HCT116 (cell line): ENCODE measurements at regions not wholly inside any gene's neighbourhood (a gene's known extent, or its start where the extent isn't known, plus 50 kb on each side); places are given as distances from the start of the nearest gene placed in this dataset.

Experiments used
- ATAC-seq: fragments of 200-7000 bp; cut with Tn5 transposase; 2 replicates; pipeline ENCODE4 v1.9.1; 2020; ENCODE audit warnings: mild to moderate bottlenecking, moderate library complexity
- BruUV-seq: library from RNA; stranded (reverse); fragments of 400-500 nt; replicated peaks from 2 replicates; lab custom pipeline; 2021; lab: Mats Ljungman, UMichigan
- CTCF ChIA-PET: fragments of 300-600 bp; sonication (Branson Sonifier 250); formaldehyde crosslinking; loops from one replicate; lab custom pipeline; 2021; ENCODE audit warnings: antibody characterized with exemption; lab: Charles Lee
- POLR2A ChIA-PET: fragments of 300-600, 350-600 bp; sonication (Branson Sonifier 250); formaldehyde crosslinking; loops from one replicate; lab custom pipeline; 2021; ENCODE audit warnings: antibody characterized with exemption; lab: Charles Lee
- RAD21 ChIA-PET, 2 experiments: fragments of 300-600 bp; sonication (Branson Sonifier 250); formaldehyde crosslinking; loops; one replicate each; lab custom pipeline; 2023; ENCODE audit warnings: low total read pairs in 2 of 2; ENCODE audit not compliant: uncharacterized antibody in 2 of 2, unreplicated experiment in 2 of 2, low non-redundant PET in 1 of 2; lab: Charles Lee
- DNase-seq: peaks from one replicate; pipeline ENCODE4 v3.0.0-alpha.2; 2010; ENCODE audit warnings: low read depth, low spot score
- H2AFZ ChIP-seq: fragments of 200-600 bp; shearing (Covaris generic), sonication (generic); 2 replicates; pipeline ENCODE4 v1.6.1; 2017; ENCODE audit warnings: low read depth, mixed run types, mixed read lengths, antibody characterized with exemption, low read length; ENCODE audit not compliant: poor library complexity, severe bottlenecking
- H3K27ac ChIP-seq: 2 replicates; pipeline ENCODE4 v1.5.1; 2012; ENCODE audit warnings: low read depth, low read length
- H3K27me3 ChIP-seq: fragments of 200-600 bp; sonication (generic); 2 replicates; pipeline ENCODE4 v1.6.1; 2016; ENCODE audit warnings: mixed run types, low read length, mixed read lengths; ENCODE audit not compliant: insufficient read depth
- H3K36me3 ChIP-seq, 2 experiments: fragments of 200-500 bp in 1 of 2; fragments of 200-600 bp in 1 of 2; sonication (Bioruptor generic) in 1 of 2; sonication (generic) in 1 of 2; 2 replicates each; pipeline versions ENCODE4 v1.5.1 to v1.6.1; 2014 to 2016; ENCODE audit warnings: low read length in 2 of 2, inconsistent platforms in 1 of 2, mixed read lengths in 1 of 2, mixed run types in 1 of 2; ENCODE audit not compliant: insufficient read depth in 2 of 2, control insufficient read depth in 1 of 2
- H3K4me1 ChIP-seq, 2 experiments: fragments of 200-600 bp in 1 of 2; sonication (generic) in 1 of 2; 2 replicates each; pipeline versions ENCODE4 v1.5.1 to v1.6.1; 2012 to 2017; ENCODE audit warnings: low read length in 2 of 2, inconsistent platforms in 1 of 2, mild to moderate bottlenecking in 1 of 2, mixed read lengths in 1 of 2, mixed run types in 1 of 2, moderate library complexity in 1 of 2; ENCODE audit not compliant: insufficient read depth in 2 of 2, control insufficient read depth in 1 of 2
- H3K4me2 ChIP-seq: fragments of 200-600 bp; sonication (generic); 2 replicates; pipeline ENCODE4 v1.6.1; 2017; ENCODE audit warnings: mixed run types, low read length, mixed read lengths
- H3K4me3 ChIP-seq, 2 experiments: fragments of 200-600 bp in 1 of 2; sonication (generic) in 1 of 2; replicated peaks in 1 of 2; 2 replicates each; pipeline ENCODE4 v1.5.1; 2011 to 2016; ENCODE audit warnings: low read length in 2 of 2, control low read depth in 1 of 2, low read depth in 1 of 2, mild to moderate bottlenecking in 1 of 2, mixed read lengths in 1 of 2, mixed run types in 1 of 2
- H3K79me2 ChIP-seq: fragments of 200-600 bp; sonication (generic); 2 replicates; pipeline ENCODE4 v1.6.1; 2017; ENCODE audit warnings: mild to moderate bottlenecking, mixed run types, low read length, moderate library complexity, mixed read lengths; ENCODE audit not compliant: insufficient read depth
- H3K9ac ChIP-seq: fragments of 200-600 bp; sonication (generic); 2 replicates; pipeline ENCODE4 v1.6.1; 2016; ENCODE audit warnings: low read length, mixed read lengths
- H3K9me2 ChIP-seq: fragments of 200-600 bp; sonication (generic), shearing (Covaris generic); 2 replicates; pipeline ENCODE4 v1.6.1; 2017; ENCODE audit warnings: mixed run types, mild to moderate bottlenecking, moderate library complexity; ENCODE audit not compliant: insufficient read depth
- H3K9me3 ChIP-seq, 2 experiments: fragments of 200-500 bp in 1 of 2; fragments of 200-600 bp in 1 of 2; sonication (Bioruptor generic) in 1 of 2; sonication (generic) in 1 of 2; 2 replicates each; pipeline ENCODE4 v1.6.1; 2014 to 2017; ENCODE audit warnings: low read length in 2 of 2, mixed read lengths in 2 of 2, inconsistent platforms in 1 of 2, low read depth in 1 of 2, mild to moderate bottlenecking in 1 of 2, mixed run types in 1 of 2, moderate library complexity in 1 of 2; ENCODE audit not compliant: control insufficient read depth in 1 of 2, insufficient read depth in 1 of 2
- H4K20me1 ChIP-seq: fragments of 200-600 bp; sonication (generic), shearing (Covaris generic); 2 replicates; pipeline ENCODE4 v1.6.1; 2017; ENCODE audit warnings: mixed run types, mild to moderate bottlenecking, moderate library complexity; ENCODE audit not compliant: insufficient read depth
- CEBPB ChIP-seq: IDR thresholded peaks from 2 replicates; pipeline ENCODE4 v1.6.1; 2012; ENCODE audit warnings: low read depth
- CTCF ChIP-seq, 3 experiments: fragments of 200-600 bp in 1 of 3; sonication (generic) in 1 of 3; IDR thresholded peaks in 2 of 3; conservative IDR thresholded peaks in 1 of 3; 2 replicates each; pipeline ENCODE4 v1.5.1; 2012 to 2017; ENCODE audit warnings: low read depth in 2 of 3, low read length in 2 of 3, antibody characterized with exemption in 1 of 3, borderline replicate concordance in 1 of 3, control low read depth in 1 of 3, mild to moderate bottlenecking in 1 of 3, mixed read lengths in 1 of 3, mixed run types in 1 of 3, moderate library complexity in 1 of 3; ENCODE audit not compliant: insufficient read depth in 1 of 3
- ELF1 ChIP-seq: IDR thresholded peaks from 2 replicates; pipeline ENCODE4 v1.6.1; 2012; ENCODE audit warnings: low read depth, borderline replicate concordance
- EZH2 ChIP-seq: fragments of 200-600 bp; sonication (generic); IDR thresholded peaks from 2 replicates; pipeline ENCODE4 v1.6.1; 2017; ENCODE audit warnings: antibody characterized with exemption, mixed run types
- EZH2phosphoT487 ChIP-seq: fragments of 200-600 bp; IDR thresholded peaks from 2 replicates; pipeline ENCODE4 v1.6.1; 2018; ENCODE audit warnings: antibody characterized with exemption, borderline replicate concordance
- FOSL1 ChIP-seq: IDR thresholded peaks from 2 replicates; pipeline ENCODE4 v1.6.1; 2012; ENCODE audit warnings: low read depth
- POLR2A ChIP-seq: IDR thresholded peaks from 2 replicates; pipeline ENCODE4 v1.7.0; 2011; ENCODE audit warnings: borderline replicate concordance; ENCODE audit not compliant: insufficient read depth, insufficient read length; ENCODE audit errors: extremely low read depth
- POLR2AphosphoS5 ChIP-seq: IDR thresholded peaks from 2 replicates; pipeline ENCODE4 v1.6.1; 2011; ENCODE audit warnings: mild to moderate bottlenecking, low read depth, low read length, moderate library complexity
- SP1 ChIP-seq: IDR thresholded peaks from 2 replicates; pipeline ENCODE4 v1.6.1; 2012; ENCODE audit warnings: low read depth
- TCF7L2 ChIP-seq: IDR thresholded peaks from 2 replicates; pipeline ENCODE4 v1.7.0; 2011; ENCODE audit warnings: borderline replicate concordance, inconsistent platforms; ENCODE audit not compliant: insufficient read depth, insufficient read length; ENCODE audit errors: extremely low read depth
- ZFX ChIP-seq: fragments of 450-650 bp; IDR thresholded peaks from 2 replicates; pipeline ENCODE4 v1.6.1; 2017
- ZNF274 ChIP-seq: fragments of 200-500 bp; sonication (Bioruptor generic); IDR thresholded peaks from 2 replicates; pipeline ENCODE4 v1.6.1; 2014; ENCODE audit warnings: mild to moderate bottlenecking, low read depth, low read length, inconsistent platforms
- intact Hi-C: fragments of 100-400 bp; cut with micrococcal nuclease; formaldehyde crosslinking; loops from 2 replicates; pipeline ENCODE4 v1.10.0; 2022
- TF ChIP-seq, protein P1 (sequence below): IDR thresholded peaks from 2 replicates; pipeline ENCODE4 v1.6.1; 2012; ENCODE audit warnings: low read depth
- TF ChIP-seq, protein P2 (sequence below): IDR thresholded peaks from 2 replicates; pipeline ENCODE4 v1.6.1; 2011; ENCODE audit warnings: mild to moderate bottlenecking, low read length, moderate library complexity; ENCODE audit not compliant: insufficient replicate concordance; ENCODE audit errors: extremely low read depth
- TF ChIP-seq, protein P3 (sequence below): IDR thresholded peaks from 2 replicates; pipeline ENCODE4 v1.6.1; 2012

DNA sequence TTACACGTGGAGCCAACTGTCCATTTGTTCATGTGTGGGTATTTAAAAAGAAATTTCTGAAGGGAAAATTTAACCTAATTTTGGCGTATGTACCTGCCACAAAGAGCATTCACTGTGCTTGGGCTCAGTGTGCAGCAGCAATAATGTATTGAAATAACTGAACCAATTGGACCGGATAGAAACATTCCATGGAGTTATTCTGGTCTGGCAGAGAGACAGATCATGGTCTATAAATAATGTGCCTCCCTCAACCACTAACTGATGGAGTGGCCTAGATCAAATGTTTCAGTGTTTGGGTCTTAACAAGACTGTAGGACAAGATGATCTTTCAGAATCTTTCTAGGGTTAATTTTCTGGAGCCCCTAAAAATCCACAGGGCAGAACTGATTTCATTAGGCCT, 469.7 kb downstream of the PRELID2 start:
- ATAC-seq = no peak
- no peaks in the 10 kb centered on the region for H3K9me3 ChIP-seq
- POLR2A ChIA-PET = no interaction called here
- no peaks in the 10 kb centered on the region for H3K36me3 ChIP-seq
- RAD21 ChIA-PET = no interaction called here
- H3K9me2 ChIP-seq = no peaks in the 10 kb centered on the region
- BruUV-seq = no TSS peak
- H4K20me1 ChIP-seq = no peaks in the 10 kb centered on the region
- H3K4me2 ChIP-seq = no peak overlapping the region
- H3K4me1 ChIP-seq = peaks cover 0 to 8% of the 10 kb centered on the region in 2 experiments; a peak in 1 of 4 replicates
- H3K27ac ChIP-seq = no peak overlapping the region
- H3K27me3 ChIP-seq = no peaks in the 10 kb centered on the region
- H2AFZ ChIP-seq = no peak overlapping the region
- no peak for DNase-seq
- TF ChIP-seq ELF1 (no peak), CTCF (IDR thresholded peaks at IDR 0.05 in 2 of 3, conservative IDR thresholded peaks at IDR 0.05 in 1 of 3; ENCODE audit: borderline replicate concordance in 1 of 3, insufficient read depth in 1 of 3, low read depth in 2 of 3, low read length in 2 of 3) (no peak), ZFX (no peak), EZH2 (no peak), ZNF274 (no peak), EZH2phosphoT487 (no peak), POLR2A (no peak), TCF7L2 (no peak), CEBPB (no peak), POLR2AphosphoS5 (no peak), FOSL1 (no peak), SP1 (no peak)
- TF ChIP-seq, protein P1, sequence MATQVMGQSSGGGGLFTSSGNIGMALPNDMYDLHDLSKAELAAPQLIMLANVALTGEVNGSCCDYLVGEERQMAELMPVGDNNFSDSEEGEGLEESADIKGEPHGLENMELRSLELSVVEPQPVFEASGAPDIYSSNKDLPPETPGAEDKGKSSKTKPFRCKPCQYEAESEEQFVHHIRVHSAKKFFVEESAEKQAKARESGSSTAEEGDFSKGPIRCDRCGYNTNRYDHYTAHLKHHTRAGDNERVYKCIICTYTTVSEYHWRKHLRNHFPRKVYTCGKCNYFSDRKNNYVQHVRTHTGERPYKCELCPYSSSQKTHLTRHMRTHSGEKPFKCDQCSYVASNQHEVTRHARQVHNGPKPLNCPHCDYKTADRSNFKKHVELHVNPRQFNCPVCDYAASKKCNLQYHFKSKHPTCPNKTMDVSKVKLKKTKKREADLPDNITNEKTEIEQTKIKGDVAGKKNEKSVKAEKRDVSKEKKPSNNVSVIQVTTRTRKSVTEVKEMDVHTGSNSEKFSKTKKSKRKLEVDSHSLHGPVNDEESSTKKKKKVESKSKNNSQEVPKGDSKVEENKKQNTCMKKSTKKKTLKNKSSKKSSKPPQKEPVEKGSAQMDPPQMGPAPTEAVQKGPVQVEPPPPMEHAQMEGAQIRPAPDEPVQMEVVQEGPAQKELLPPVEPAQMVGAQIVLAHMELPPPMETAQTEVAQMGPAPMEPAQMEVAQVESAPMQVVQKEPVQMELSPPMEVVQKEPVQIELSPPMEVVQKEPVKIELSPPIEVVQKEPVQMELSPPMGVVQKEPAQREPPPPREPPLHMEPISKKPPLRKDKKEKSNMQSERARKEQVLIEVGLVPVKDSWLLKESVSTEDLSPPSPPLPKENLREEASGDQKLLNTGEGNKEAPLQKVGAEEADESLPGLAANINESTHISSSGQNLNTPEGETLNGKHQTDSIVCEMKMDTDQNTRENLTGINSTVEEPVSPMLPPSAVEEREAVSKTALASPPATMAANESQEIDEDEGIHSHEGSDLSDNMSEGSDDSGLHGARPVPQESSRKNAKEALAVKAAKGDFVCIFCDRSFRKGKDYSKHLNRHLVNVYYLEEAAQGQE = no peak
- TF ChIP-seq, protein P2, sequence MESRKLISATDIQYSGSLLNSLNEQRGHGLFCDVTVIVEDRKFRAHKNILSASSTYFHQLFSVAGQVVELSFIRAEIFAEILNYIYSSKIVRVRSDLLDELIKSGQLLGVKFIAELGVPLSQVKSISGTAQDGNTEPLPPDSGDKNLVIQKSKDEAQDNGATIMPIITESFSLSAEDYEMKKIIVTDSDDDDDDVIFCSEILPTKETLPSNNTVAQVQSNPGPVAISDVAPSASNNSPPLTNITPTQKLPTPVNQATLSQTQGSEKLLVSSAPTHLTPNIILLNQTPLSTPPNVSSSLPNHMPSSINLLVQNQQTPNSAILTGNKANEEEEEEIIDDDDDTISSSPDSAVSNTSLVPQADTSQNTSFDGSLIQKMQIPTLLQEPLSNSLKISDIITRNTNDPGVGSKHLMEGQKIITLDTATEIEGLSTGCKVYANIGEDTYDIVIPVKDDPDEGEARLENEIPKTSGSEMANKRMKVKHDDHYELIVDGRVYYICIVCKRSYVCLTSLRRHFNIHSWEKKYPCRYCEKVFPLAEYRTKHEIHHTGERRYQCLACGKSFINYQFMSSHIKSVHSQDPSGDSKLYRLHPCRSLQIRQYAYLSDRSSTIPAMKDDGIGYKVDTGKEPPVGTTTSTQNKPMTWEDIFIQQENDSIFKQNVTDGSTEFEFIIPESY = no peak
- TF ChIP-seq, protein P3, sequence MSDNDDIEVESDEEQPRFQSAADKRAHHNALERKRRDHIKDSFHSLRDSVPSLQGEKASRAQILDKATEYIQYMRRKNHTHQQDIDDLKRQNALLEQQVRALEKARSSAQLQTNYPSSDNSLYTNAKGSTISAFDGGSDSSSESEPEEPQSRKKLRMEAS = no peak
- CTCF ChIA-PET = no interaction called here
- H3K79me2 ChIP-seq = no peaks in the 10 kb centered on the region
- no peak overlapping the region for H3K9ac ChIP-seq
- H3K4me3 ChIP-seq = no peak overlapping the region
- intact Hi-C loops = no loop called here
